HEK293T (cell line): ENCODE measurements at regions not wholly inside any gene's neighbourhood (a gene's known extent, or its start where the extent isn't known, plus 50 kb on each side); places are given as distances from the start of the nearest gene placed in this dataset.

Experiments
- CTCF ChIA-PET: fragments of 350-600 bp; formaldehyde crosslinking; extraction: SDS; loops from one replicate; lab custom pipeline; 2021; ENCODE audit warnings: antibody characterized with exemption, inconsistent platforms; lab: Yijun Ruan, JAX
- POLR2A ChIA-PET: fragments of 350-600 bp; formaldehyde crosslinking; extraction: SDS; loops from one replicate; lab custom pipeline; 2020; ENCODE audit warnings: antibody characterized with exemption, inconsistent platforms; lab: Yijun Ruan, JAX
- DNase-seq: peaks from one replicate; pipeline ENCODE4 v3.0.0; 2012; ENCODE audit warnings: mixed read lengths; ENCODE audit errors: extremely low spot score
- ARNT ChIP-seq: fragments of 450-650 bp; IDR thresholded peaks from 2 replicates; pipeline ENCODE4 v1.6.1; 2017; ENCODE audit warnings: mild to moderate bottlenecking
- BHLHE40 ChIP-seq: fragments of 450-650 bp; IDR thresholded peaks from 2 replicates; pipeline ENCODE4 v1.6.1; 2016; ENCODE audit warnings: mild to moderate bottlenecking, moderate library complexity, borderline replicate concordance
- CTBP1 ChIP-seq: fragments of 450-650 bp; IDR thresholded peaks from 2 replicates; pipeline ENCODE4 v1.6.1; 2016; ENCODE audit warnings: borderline replicate concordance
- ELF4 ChIP-seq: fragments of 450-650 bp; IDR thresholded peaks from 2 replicates; pipeline ENCODE4 v1.6.1; 2017; ENCODE audit warnings: antibody characterized with exemption
- FOXA1 ChIP-seq: fragments of 450-650 bp; IDR thresholded peaks from 2 replicates; pipeline ENCODE4 v1.6.1; 2016; ENCODE audit warnings: mild to moderate bottlenecking
- FOXK2 ChIP-seq: fragments of 450-650 bp; IDR thresholded peaks from 2 replicates; pipeline ENCODE4 v1.6.1; 2016; ENCODE audit warnings: mild to moderate bottlenecking
- FOXM1 ChIP-seq: fragments of 450-650 bp; IDR thresholded peaks from 2 replicates; pipeline ENCODE4 v1.6.1; 2017; ENCODE audit warnings: mild to moderate bottlenecking, borderline replicate concordance
- HDGF ChIP-seq: fragments of 450-650 bp; IDR thresholded peaks from 2 replicates; pipeline ENCODE4 v1.6.1; 2017; ENCODE audit warnings: antibody characterized with exemption, borderline replicate concordance
- L3MBTL2 ChIP-seq: fragments of 450-650 bp; conservative IDR thresholded peaks from 2 replicates; pipeline ENCODE4 v1.6.1; 2016; ENCODE audit warnings: mild to moderate bottlenecking
- LEF1 ChIP-seq: fragments of 450-650 bp; IDR thresholded peaks from 2 replicates; pipeline ENCODE4 v1.6.1; 2017; ENCODE audit warnings: mild to moderate bottlenecking, borderline replicate concordance
- NFRKB ChIP-seq: fragments of 450-650 bp; IDR thresholded peaks from 2 replicates; pipeline ENCODE4 v1.6.1; 2016; ENCODE audit warnings: mild to moderate bottlenecking, moderate library complexity
- SP1 ChIP-seq: fragments of 450-650 bp; IDR thresholded peaks from 2 replicates; pipeline ENCODE4 v1.6.1; 2017
- SUZ12 ChIP-seq: fragments of 450-650 bp; IDR thresholded peaks from 2 replicates; pipeline ENCODE4 v1.6.1; 2016; ENCODE audit warnings: mild to moderate bottlenecking
- TARDBP ChIP-seq: fragments of 450-650 bp; IDR thresholded peaks from 2 replicates; pipeline ENCODE4 v1.6.1; 2016
- ZNF384 ChIP-seq: fragments of 450-650 bp; IDR thresholded peaks from 2 replicates; pipeline ENCODE4 v1.6.1; 2016
- TF ChIP-seq, protein P1 (sequence below): fragments of 450-650 bp; IDR thresholded peaks from 2 replicates; pipeline ENCODE4 v1.6.1; 2016

DNA sequence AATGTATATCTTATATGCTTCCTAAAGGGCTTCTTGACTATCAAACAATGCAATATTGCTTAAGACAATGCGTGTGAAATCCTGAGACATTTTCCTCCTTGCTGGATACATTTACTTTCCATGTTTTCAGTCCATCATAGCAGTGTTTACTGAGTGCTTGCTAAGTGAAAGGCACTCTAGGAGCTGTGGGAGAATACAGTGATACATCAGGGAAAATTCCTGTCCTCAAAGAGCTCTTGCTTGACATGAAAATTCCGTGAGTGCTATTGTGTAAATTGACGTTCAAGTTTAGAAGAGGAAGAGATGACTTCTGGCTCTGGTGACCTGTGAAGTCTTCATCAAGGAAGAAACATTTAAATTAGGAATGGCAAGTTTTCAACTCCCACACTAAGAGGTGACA, 449.4 kb upstream of the SOX11 start:
- ChIA-PET CTCF (no interaction called here), POLR2A (no interaction called here)
- TF ChIP-seq SUZ12 = no peak
- no peak for TF ChIP-seq L3MBTL2
- TF ChIP-seq, protein P1, sequence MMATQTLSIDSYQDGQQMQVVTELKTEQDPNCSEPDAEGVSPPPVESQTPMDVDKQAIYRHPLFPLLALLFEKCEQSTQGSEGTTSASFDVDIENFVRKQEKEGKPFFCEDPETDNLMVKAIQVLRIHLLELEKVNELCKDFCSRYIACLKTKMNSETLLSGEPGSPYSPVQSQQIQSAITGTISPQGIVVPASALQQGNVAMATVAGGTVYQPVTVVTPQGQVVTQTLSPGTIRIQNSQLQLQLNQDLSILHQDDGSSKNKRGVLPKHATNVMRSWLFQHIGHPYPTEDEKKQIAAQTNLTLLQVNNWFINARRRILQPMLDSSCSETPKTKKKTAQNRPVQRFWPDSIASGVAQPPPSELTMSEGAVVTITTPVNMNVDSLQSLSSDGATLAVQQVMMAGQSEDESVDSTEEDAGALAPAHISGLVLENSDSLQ = no peak
- no peak for TF ChIP-seq BHLHE40
- TF ChIP-seq NFRKB = no peak
- TF ChIP-seq LEF1 = no peak
- TF ChIP-seq FOXA1 = no peak
- no peak for TF ChIP-seq TARDBP
- TF ChIP-seq SP1 = no peak
- TF ChIP-seq CTBP1 = no peak
- no peak for TF ChIP-seq FOXM1
- TF ChIP-seq ARNT = no peak
- no peak for TF ChIP-seq HDGF
- no peak for TF ChIP-seq ZNF384
- TF ChIP-seq ELF4 = no peak
- DNase-seq = no peak

GRCh38 chr2:5250482-5250881, 441.7 kb upstream of the SOX11 start:
- DNase-seq = no peak
- ChIA-PET CTCF (no interaction called here), POLR2A (no interaction called here)
- TF ChIP-seq FOXA1 (no peak), SUZ12 (no peak)

- ChIA-PET CTCF (no interaction called here), POLR2A (no interaction called here)
- DNase-seq = no peak
- TF ChIP-seq FOXA1 (no peak), CTBP1 (no peak), ARNT (no peak), LEF1 (no peak), NFRKB (no peak), HDGF (no peak), L3MBTL2 (no peak)
Measured at GRCh38 chr2:5253263-5253662, 438.9 kb upstream of the SOX11 start.

- POLR2A ChIA-PET = no interaction called here
- DNase-seq = no peak
- TF ChIP-seq HDGF (no peak), FOXM1 (no peak), ARNT (no peak), NFRKB (no peak), LEF1 (no peak), SUZ12 (no peak), BHLHE40 (no peak), SP1 (no peak), ZNF384 (no peak), CTBP1 (no peak)
- TF ChIP-seq, protein P1 = no peak
- CTCF ChIA-PET = no interaction called here
Measured at GRCh38 chr2:5254791-5255332, 437.3 kb upstream of the SOX11 start.

GRCh38 chr2:5263291-5263690, 428.9 kb upstream of the SOX11 start:
- no peak for TF ChIP-seq BHLHE40
- no peak for TF ChIP-seq FOXM1
- TF ChIP-seq NFRKB = no peak
- TF ChIP-seq SP1 = no peak
- no peak for DNase-seq
- ChIA-PET POLR2A (no interaction called here), CTCF (no interaction called here)

- TF ChIP-seq LEF1 = no peak
- TF ChIP-seq FOXA1 = no peak
- no peak for TF ChIP-seq SP1
- no peak for TF ChIP-seq ARNT
- no peak for TF ChIP-seq HDGF
- TF ChIP-seq FOXK2 = no peak
- no peak for TF ChIP-seq ZNF384
- TF ChIP-seq, protein P1 = no peak
- no peak for TF ChIP-seq TARDBP
- no peak for TF ChIP-seq FOXM1
- no peak for TF ChIP-seq NFRKB
- CTCF ChIA-PET = no interaction called here
- POLR2A ChIA-PET = no interaction called here
- no peak for DNase-seq
Measured at GRCh38 chr2:5264361-5264760, 427.8 kb upstream of the SOX11 start.

GRCh38 chr2:5285061-5285460, 407.1 kb upstream of the SOX11 start:
- DNase-seq = no peak
- ChIA-PET POLR2A (no interaction called here), CTCF (no interaction called here)
- TF ChIP-seq NFRKB (no peak), ELF4 (no peak), ARNT (no peak), SP1 (no peak), FOXK2 (no peak), BHLHE40 (no peak), FOXA1 (no peak), SUZ12 (no peak), ZNF384 (no peak), LEF1 (no peak), FOXM1 (no peak), CTBP1 (no peak)
- TF ChIP-seq, protein P1 = no peak
